ENCODE measurements at regions not wholly inside any gene's neighbourhood (a gene's known extent, or its start where the extent isn't known, plus 50 kb on each side); places are given as distances from the start of the nearest gene placed in this dataset.

GRCh38 chr6:80402266-80402665 is 295.8 kb downstream of the BCKDHB start:
- ChIA-PET CTCF (no interaction called here), POLR2A (no interaction called here)
- H3K36me3 ChIP-seq (ENCODE audit: control insufficient read depth, insufficient read depth, low read length): no peaks in the 10 kb centered on the region
- no peak for TF ChIP-seq CTCF (IDR thresholded peaks at IDR 0.05)
- TF ChIP-seq POLR2AphosphoS5 (IDR thresholded peaks at IDR 0.05; ENCODE audit: low read depth, low read length): no peak
- no peak for TF ChIP-seq SIN3A (IDR thresholded peaks at IDR 0.05; ENCODE audit: borderline replicate concordance, insufficient read depth, low read depth, low read length)
- TF ChIP-seq REST (IDR thresholded peaks at IDR 0.05; ENCODE audit: insufficient read depth in 1 of 2, low read depth in 2 of 2, low read length in 1 of 2): no peak
- no peaks in the 10 kb centered on the region for H3K27me3 ChIP-seq (ENCODE audit: control insufficient read depth, insufficient read depth, low read length)
- H3K27ac ChIP-seq (ENCODE audit: low read length): no peak overlapping the region
- intact Hi-C loops (cut with micrococcal nuclease; ENCODE audit: unreplicated experiment) (no loop called here), in situ Hi-C loops (cut with HindIII; ENCODE audit: low pct_unique_long_range_greater_than_20kb, low sequenced_read_pairs) (no loop called here)
- no peak overlapping the region for H3K4me3 ChIP-seq (ENCODE audit: low read depth in 2 of 2, low read length in 2 of 2)
- no peak for ATAC-seq
- DNase-seq (ENCODE audit: low read depth, low spot score): no peak
- no peaks in the 10 kb centered on the region for H3K4me1 ChIP-seq (ENCODE audit: control insufficient read depth, insufficient read depth, low read length)
- no TSS peak for BruUV-seq (replicated peaks)
- no peaks in the 10 kb centered on the region for H3K9me3 ChIP-seq (ENCODE audit: control insufficient read depth, insufficient read depth, low read depth, low read length)
